KMS-11 (cell line): ENCODE measurements at regions not wholly inside any gene's neighbourhood (a gene's known extent, or its start where the extent isn't known, plus 50 kb on each side); places are given as distances from the start of the nearest gene placed in this dataset.
"Not testable (repeated sequence)": the region's sequence is repeated elsewhere in the genome, so short reads cannot be mapped to it uniquely, and the experiment has no call there.

Experiments used
- H2AFZ ChIP-seq: fragments of 200-600 bp; sonication (generic); 2 replicates; pipeline ENCODE4 v1.6.1; 2016; ENCODE audit warnings: antibody characterized with exemption, mixed run types, low read depth
- H3K27ac ChIP-seq: fragments of 200-600 bp; sonication (generic); 2 replicates; pipeline ENCODE4 v1.6.1; 2016; ENCODE audit warnings: mild to moderate bottlenecking, mixed run types
- H3K27me3 ChIP-seq: fragments of 200-600 bp; sonication (generic); 2 replicates; pipeline ENCODE4 v1.6.1; 2017; ENCODE audit warnings: mild to moderate bottlenecking, low read depth, mixed run types, moderate library complexity; ENCODE audit not compliant: insufficient read depth
- H3K36me3 ChIP-seq: fragments of 200-600 bp; sonication (generic); 2 replicates; pipeline ENCODE4 v1.6.1; 2017; ENCODE audit warnings: mild to moderate bottlenecking, mixed run types; ENCODE audit not compliant: insufficient read depth
- H3K4me1 ChIP-seq: fragments of 200-600 bp; sonication (generic); 2 replicates; pipeline ENCODE4 v1.6.1; 2016; ENCODE audit warnings: mild to moderate bottlenecking, low read depth, mixed run types; ENCODE audit not compliant: poor library complexity, severe bottlenecking
- H3K4me2 ChIP-seq: fragments of 200-600 bp; sonication (generic); 2 replicates; pipeline ENCODE4 v1.7.0; 2016; ENCODE audit warnings: mild to moderate bottlenecking, mixed run types
- H3K4me3 ChIP-seq: fragments of 200-600 bp; sonication (generic); IDR thresholded peaks from 2 replicates; pipeline ENCODE4 v1.6.1; 2017; ENCODE audit warnings: low read depth, low read length, mixed read lengths; ENCODE audit not compliant: insufficient read depth
- H3K79me2 ChIP-seq: fragments of 200-600 bp; sonication (generic); 2 replicates; pipeline ENCODE4 v1.6.1; 2016; ENCODE audit warnings: low read depth, mixed run types; ENCODE audit not compliant: insufficient read depth
- H3K9ac ChIP-seq: fragments of 200-600 bp; sonication (generic); 2 replicates; pipeline ENCODE4 v1.6.1; 2016; ENCODE audit warnings: mild to moderate bottlenecking, mixed run types
- H4K20me1 ChIP-seq: fragments of 200-600 bp; sonication (generic); 2 replicates; pipeline ENCODE4 v1.6.1; 2016; ENCODE audit warnings: mild to moderate bottlenecking, mixed run types; ENCODE audit not compliant: insufficient read depth
- TF ChIP-seq, protein P1 (sequence below): fragments of 200-600 bp; sonication (generic); conservative IDR thresholded peaks from 2 replicates; pipeline ENCODE4 v1.6.1; 2017; ENCODE audit warnings: low read depth, mild to moderate bottlenecking, antibody characterized with exemption, low read length, moderate library complexity, mixed read lengths

DNA sequence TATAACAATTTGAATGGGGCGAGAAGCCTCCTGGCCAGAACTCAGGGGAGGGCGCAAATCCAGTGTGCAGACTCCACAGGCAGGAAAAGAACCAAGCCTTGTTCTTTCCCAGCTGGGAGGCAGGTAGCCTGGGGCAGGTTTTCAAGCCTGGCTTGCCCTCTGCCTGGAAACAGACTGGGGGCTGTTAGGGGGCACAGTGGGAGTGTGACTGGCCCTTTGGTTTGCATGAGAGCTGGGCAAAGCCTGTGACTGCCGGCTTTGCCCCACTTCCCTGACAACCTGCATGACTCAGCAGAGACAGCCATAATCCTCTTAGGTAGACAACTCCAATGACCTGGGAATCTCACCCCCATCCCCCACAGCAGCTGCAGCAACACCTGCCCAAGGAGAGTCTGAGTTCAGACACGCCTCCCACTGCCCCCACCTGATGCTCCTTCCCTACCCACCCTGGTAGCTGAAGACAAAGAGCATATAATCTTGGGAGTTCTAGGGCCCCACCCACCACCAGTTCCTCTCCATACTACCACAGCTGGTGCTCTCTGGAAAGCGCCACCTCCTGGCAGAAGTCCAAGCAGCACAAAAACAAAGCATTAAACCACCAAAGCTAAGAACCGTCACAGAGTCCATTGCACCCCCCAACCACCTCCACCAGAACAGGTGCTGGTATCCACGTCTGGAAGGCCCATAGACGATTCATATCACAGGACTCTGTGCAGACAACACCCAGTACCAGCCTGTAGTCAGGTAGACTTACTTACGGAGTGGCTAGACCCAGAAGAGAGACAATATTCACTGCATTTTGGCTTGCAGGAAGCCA lies 402.5 kb downstream of the STK39 start:
- Histone ChIP-seq H4K20me1 (no peaks in the 10 kb centered on the region), H3K4me2 (no peak overlapping the region), H3K4me3 (no peak overlapping the region), H3K4me1 (no peaks in the 10 kb centered on the region), H3K27me3 (no peaks in the 10 kb centered on the region), H3K36me3 (no peaks in the 10 kb centered on the region), H2AFZ (no peak overlapping the region), H3K27ac (no peak overlapping the region), H3K79me2 (no peaks in the 10 kb centered on the region), H3K9ac (no peak overlapping the region)
- TF ChIP-seq, protein P1, sequence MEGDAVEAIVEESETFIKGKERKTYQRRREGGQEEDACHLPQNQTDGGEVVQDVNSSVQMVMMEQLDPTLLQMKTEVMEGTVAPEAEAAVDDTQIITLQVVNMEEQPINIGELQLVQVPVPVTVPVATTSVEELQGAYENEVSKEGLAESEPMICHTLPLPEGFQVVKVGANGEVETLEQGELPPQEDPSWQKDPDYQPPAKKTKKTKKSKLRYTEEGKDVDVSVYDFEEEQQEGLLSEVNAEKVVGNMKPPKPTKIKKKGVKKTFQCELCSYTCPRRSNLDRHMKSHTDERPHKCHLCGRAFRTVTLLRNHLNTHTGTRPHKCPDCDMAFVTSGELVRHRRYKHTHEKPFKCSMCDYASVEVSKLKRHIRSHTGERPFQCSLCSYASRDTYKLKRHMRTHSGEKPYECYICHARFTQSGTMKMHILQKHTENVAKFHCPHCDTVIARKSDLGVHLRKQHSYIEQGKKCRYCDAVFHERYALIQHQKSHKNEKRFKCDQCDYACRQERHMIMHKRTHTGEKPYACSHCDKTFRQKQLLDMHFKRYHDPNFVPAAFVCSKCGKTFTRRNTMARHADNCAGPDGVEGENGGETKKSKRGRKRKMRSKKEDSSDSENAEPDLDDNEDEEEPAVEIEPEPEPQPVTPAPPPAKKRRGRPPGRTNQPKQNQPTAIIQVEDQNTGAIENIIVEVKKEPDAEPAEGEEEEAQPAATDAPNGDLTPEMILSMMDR: no peak

- no peaks in the 10 kb centered on the region for H3K79me2 ChIP-seq
- no peaks in the 10 kb centered on the region for H3K4me1 ChIP-seq
- no peaks in the 10 kb centered on the region for H3K36me3 ChIP-seq
- TF ChIP-seq, protein P1: no peak
- no peak overlapping the region for H3K27ac ChIP-seq
- no peaks in the 10 kb centered on the region for H4K20me1 ChIP-seq
- no peak overlapping the region for H3K9ac ChIP-seq
- no peak overlapping the region for H2AFZ ChIP-seq
- H3K4me2 ChIP-seq: no peak overlapping the region
- H3K27me3 ChIP-seq: no peaks in the 10 kb centered on the region
- H3K4me3 ChIP-seq: no peak overlapping the region
Measured at GRCh38 chr2:167843657-167844056, 403.7 kb downstream of the STK39 start.

DNA sequence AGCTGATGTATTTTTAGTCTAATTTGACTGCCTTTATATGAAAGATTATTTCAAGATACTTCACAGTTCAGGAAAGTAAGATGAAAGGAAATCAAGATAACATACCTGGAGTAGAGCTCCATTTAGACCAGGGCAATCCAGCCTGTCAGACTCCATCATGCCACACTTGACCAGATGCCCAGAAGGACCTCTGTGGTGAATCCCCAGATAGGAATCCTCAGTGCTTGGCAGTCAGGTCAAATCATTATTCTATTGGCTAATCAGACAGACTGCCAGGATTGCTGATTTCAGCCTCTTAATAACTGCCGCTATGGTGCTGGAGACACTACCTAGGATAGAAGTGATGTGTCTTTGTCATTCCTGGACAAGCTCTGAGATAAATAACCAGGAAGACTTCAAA lies 404.2 kb downstream of the STK39 start:
- Histone ChIP-seq H4K20me1 (no peaks in the 10 kb centered on the region), H3K79me2 (no peaks in the 10 kb centered on the region), H3K4me1 (no peaks in the 10 kb centered on the region), H3K36me3 (no peaks in the 10 kb centered on the region), H3K4me2 (no peak overlapping the region), H3K4me3 (no peak overlapping the region), H3K27me3 (no peaks in the 10 kb centered on the region), H2AFZ (no peak overlapping the region), H3K27ac (no peak overlapping the region), H3K9ac (no peak overlapping the region)
- TF ChIP-seq, protein P1: no peak

DNA sequence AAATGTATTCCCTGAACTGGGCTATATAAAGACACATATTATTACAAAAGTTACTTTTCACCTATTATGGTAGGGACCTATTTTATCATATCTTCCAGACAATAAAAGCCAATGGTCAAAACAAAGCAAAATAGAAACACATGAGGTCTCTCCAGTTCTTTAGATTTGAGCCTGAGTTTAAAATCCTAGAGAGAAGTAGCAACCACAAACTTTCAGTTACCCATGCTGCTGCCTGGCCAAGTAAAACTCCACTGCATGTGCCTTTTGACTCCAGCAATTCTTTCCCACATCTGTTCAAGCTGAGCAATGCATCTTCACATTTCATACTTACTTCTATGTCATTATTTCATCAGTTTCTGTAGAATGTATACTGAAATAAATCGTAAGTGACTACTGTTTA lies 405.3 kb downstream of the STK39 start:
- no peaks in the 10 kb centered on the region for H3K27me3 ChIP-seq
- H3K4me2 ChIP-seq: no peak overlapping the region
- TF ChIP-seq, protein P1: no peak

DNA sequence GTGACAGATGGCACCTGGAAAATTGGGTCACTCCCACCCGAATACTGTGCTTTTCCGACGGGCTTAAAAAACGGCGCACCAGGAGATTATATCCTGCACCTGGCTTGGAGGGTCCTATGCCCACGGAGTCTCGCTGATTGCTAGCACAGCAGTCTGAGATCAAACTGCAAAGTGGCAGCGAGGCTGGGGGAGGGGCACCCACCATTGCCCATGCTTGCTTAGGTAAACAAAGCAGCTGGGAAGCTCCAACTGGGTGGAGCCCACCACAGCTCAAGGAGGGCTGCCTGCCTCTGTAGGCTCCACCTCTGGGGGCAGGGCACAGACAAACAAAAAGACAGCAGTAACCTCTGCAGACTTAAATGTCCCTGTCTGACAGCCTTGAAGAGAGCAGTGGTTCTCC lies 412.1 kb downstream of the STK39 start:
- not testable (repeated sequence) for H3K4me1 ChIP-seq, H3K4me2 ChIP-seq, H2AFZ ChIP-seq, H3K79me2 ChIP-seq, H3K27ac ChIP-seq, H4K20me1 ChIP-seq, H3K27me3 ChIP-seq, H3K36me3 ChIP-seq, H3K9ac ChIP-seq, H3K4me3 ChIP-seq

More for the DNA sequence above, 405.3 kb downstream of the STK39 start:
- Histone ChIP-seq H2AFZ (no peak overlapping the region), H3K9ac (no peak overlapping the region), H3K36me3 (no peaks in the 10 kb centered on the region), H3K4me3 (no peak overlapping the region), H3K4me1 (no peaks in the 10 kb centered on the region), H3K27ac (no peak overlapping the region), H4K20me1 (no peaks in the 10 kb centered on the region), H3K79me2 (no peaks in the 10 kb centered on the region)
